ENCODE measurements at regions not wholly inside any gene's neighbourhood (a gene's known extent, or its start where the extent isn't known, plus 50 kb on each side); places are given as distances from the start of the nearest gene placed in this dataset.
"Not testable (repeated sequence)": the region's sequence is repeated elsewhere in the genome, so short reads cannot be mapped to it uniquely, and the experiment has no call there.

DNA sequence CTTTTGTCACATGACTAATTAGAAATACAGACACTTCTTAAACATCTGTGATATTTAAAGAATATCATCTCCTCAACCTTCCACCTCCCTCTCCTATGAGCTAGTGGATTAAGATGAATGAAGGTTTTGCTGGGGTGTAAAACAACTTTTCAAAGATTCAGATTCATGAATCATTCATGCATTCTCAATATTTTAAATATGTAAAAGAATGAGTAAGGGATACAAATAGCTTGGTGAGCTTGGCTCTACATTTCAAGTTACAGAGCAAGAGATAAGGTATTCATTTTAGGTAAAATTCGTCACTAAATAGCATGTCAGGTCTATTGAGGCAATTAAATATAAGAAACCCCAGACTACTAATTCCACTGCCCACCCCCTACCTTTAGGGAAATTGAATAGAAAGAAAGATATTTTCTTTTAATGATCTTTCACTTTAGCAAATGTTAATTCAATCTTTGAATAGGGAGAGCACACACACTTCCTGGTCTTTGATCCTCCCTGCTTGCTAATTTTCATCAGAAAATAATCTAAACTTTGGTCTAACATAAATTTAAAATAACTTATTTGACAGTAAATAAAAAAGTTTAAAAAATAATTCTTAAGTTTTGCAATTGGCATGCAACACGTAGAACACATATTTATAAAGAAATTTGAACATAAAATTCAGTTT is 486.9 kb upstream of the ITGA1 start:
- Histone ChIP-seq H2BK5ac (ENCODE audit: low read depth, low read length, poor library complexity) (no peak overlapping the region), H3K4me2 (ENCODE audit: low read length) (no peak overlapping the region), H3K79me1 (ENCODE audit: low read length) (no peaks in the 10 kb centered on the region), H3K36me3 (ENCODE audit: control insufficient read depth in 1 of 2, insufficient read depth in 2 of 2, low read length in 2 of 2) (no peaks in the 10 kb centered on the region), H2AK5ac (ENCODE audit: low read length) (no peak overlapping the region), H3K14ac (ENCODE audit: low read length) (no peak overlapping the region), H2BK12ac (ENCODE audit: low read length) (no peak overlapping the region), H3K23ac (ENCODE audit: low read length) (no peak overlapping the region), H4K91ac (ENCODE audit: low read depth, low read length) (no peak overlapping the region), H3K27me3 (ENCODE audit: insufficient read depth, low read length) (no peaks in the 10 kb centered on the region), H3K9me3 (ENCODE audit: insufficient read depth, low read depth, low read length) (peaks cover 2% of the 10 kb centered on the region), H3K9ac (ENCODE audit: low read length) (no peak overlapping the region), H2BK120ac (ENCODE audit: insufficient read depth, low read length, poor library complexity) (no peak overlapping the region), H2AFZ (ENCODE audit: insufficient read depth, low read length, poor library complexity) (no peak overlapping the region), H3K79me2 (ENCODE audit: control insufficient read depth, insufficient read depth, low read length, poor library complexity) (no peaks in the 10 kb centered on the region), H4K8ac (ENCODE audit: low read depth, low read length) (no peak overlapping the region), H3K4me3 (ENCODE audit: low read depth, low read length) (no peak overlapping the region), H3K18ac (ENCODE audit: low read length) (no peak overlapping the region), H3K27ac (ENCODE audit: low read depth, low read length) (no peak overlapping the region), H3K4ac (ENCODE audit: low read depth, low read length) (no peak overlapping the region), H3K4me1 (ENCODE audit: control insufficient read depth in 1 of 2, insufficient read depth in 2 of 2, low read length in 2 of 2) (no peaks in the 10 kb centered on the region), H4K12ac (ENCODE audit: low read depth, low read length) (no peak overlapping the region)
- WGBS (ENCODE audit: extremely low coverage, insufficient coverage, insufficient read length) = no CpG with 5 or more reads among the region's 2 CpGs
- DNase-seq = no peak

DNA sequence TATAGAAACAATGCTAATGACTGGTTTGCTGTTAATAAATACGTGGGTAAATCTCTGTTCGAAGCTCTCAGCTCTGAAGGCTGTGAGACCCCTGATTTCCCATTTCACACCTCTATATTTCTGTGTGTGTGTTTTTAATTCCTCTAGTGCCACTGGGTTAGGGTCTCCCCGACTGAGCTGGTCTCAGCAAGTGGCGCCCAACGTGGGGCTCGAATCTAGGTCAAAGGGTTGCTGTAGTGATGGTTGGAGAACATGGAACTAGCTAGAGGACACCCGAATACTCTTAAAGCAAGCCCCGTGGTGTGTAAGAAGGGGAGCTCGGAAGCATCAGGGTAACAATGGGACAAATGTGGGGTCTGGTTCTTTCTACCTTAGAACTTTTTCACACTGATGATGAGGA is 482.9 kb upstream of the ITGA1 start:
- not testable (repeated sequence) for H3K18ac ChIP-seq (ENCODE audit: low read length); H3K23ac ChIP-seq (ENCODE audit: low read length); H3K79me2 ChIP-seq (ENCODE audit: control insufficient read depth, insufficient read depth, low read length, poor library complexity); H3K9ac ChIP-seq (ENCODE audit: low read length); H2BK5ac ChIP-seq (ENCODE audit: low read depth, low read length, poor library complexity); H3K79me1 ChIP-seq (ENCODE audit: low read length); H3K4me1 ChIP-seq (ENCODE audit: control insufficient read depth in 1 of 2, insufficient read depth in 2 of 2, low read length in 2 of 2); H3K27ac ChIP-seq (ENCODE audit: low read depth, low read length); H3K14ac ChIP-seq (ENCODE audit: low read length); H3K36me3 ChIP-seq (ENCODE audit: control insufficient read depth in 1 of 2, insufficient read depth in 2 of 2, low read length in 2 of 2); H3K4me3 ChIP-seq (ENCODE audit: low read depth, low read length); H3K9me3 ChIP-seq (ENCODE audit: insufficient read depth, low read depth, low read length); H2AFZ ChIP-seq (ENCODE audit: insufficient read depth, low read length, poor library complexity); H2AK5ac ChIP-seq (ENCODE audit: low read length); H4K12ac ChIP-seq (ENCODE audit: low read depth, low read length); H4K8ac ChIP-seq (ENCODE audit: low read depth, low read length); H3K27me3 ChIP-seq (ENCODE audit: insufficient read depth, low read length); H3K4me2 ChIP-seq (ENCODE audit: low read length); H4K91ac ChIP-seq (ENCODE audit: low read depth, low read length); DNase-seq; H3K4ac ChIP-seq (ENCODE audit: low read depth, low read length); H2BK12ac ChIP-seq (ENCODE audit: low read length); H2BK120ac ChIP-seq (ENCODE audit: insufficient read depth, low read length, poor library complexity)
- no CpG with 5 or more reads among the region's 9 CpGs for WGBS (ENCODE audit: extremely low coverage, insufficient coverage, insufficient read length)

DNA sequence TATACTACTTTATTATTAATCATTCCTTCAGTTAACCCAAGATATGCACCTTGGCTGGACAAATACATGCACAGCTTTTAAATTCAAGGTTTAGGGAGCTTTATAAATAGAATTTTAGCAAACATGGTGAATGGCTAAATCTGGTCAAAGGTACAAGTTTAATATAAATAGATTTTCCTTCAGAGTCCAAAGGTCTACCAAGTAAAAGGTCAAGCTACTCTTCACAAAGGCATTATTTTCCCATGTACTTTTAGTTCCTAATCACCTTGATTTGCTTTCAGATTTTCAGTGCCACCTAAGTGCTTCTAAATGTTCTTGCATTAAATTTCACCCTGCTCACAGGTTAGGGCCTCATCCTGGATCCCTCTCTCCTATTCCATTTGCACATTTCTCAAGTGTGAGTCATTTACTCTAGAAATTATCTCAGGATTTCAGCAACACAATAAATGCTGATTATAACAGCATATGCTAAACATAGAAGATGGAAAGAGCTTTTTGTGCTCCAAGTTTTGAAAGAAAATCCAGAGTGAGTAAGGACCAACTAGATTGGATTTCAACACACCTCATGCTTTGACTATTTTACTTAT is 459.4 kb upstream of the ITGA1 start:
- no peak overlapping the region for H3K18ac ChIP-seq (ENCODE audit: low read length)
- no peaks in the 10 kb centered on the region for H3K79me2 ChIP-seq (ENCODE audit: control insufficient read depth, insufficient read depth, low read length, poor library complexity)
- no peaks in the 10 kb centered on the region for H3K79me1 ChIP-seq (ENCODE audit: low read length)
- no peak overlapping the region for H2BK5ac ChIP-seq (ENCODE audit: low read depth, low read length, poor library complexity)
- H2BK120ac ChIP-seq (ENCODE audit: insufficient read depth, low read length, poor library complexity) = no peak overlapping the region
- no peak overlapping the region for H3K23ac ChIP-seq (ENCODE audit: low read length)
- H4K12ac ChIP-seq (ENCODE audit: low read depth, low read length) = no peak overlapping the region
- H4K91ac ChIP-seq (ENCODE audit: low read depth, low read length) = no peak overlapping the region
- H2AFZ ChIP-seq (ENCODE audit: insufficient read depth, low read length, poor library complexity) = no peak overlapping the region
- no peaks in the 10 kb centered on the region for H3K27me3 ChIP-seq (ENCODE audit: insufficient read depth, low read length)
- no peak overlapping the region for H2BK12ac ChIP-seq (ENCODE audit: low read length)
- DNase-seq = no peak
- no peaks in the 10 kb centered on the region for H3K4me1 ChIP-seq (ENCODE audit: control insufficient read depth in 1 of 2, insufficient read depth in 2 of 2, low read length in 2 of 2)
- no peak overlapping the region for H3K4me2 ChIP-seq (ENCODE audit: low read length)
- no peak overlapping the region for H4K8ac ChIP-seq (ENCODE audit: low read depth, low read length)
- peaks cover 2% of the 10 kb centered on the region for H3K9me3 ChIP-seq (ENCODE audit: insufficient read depth, low read depth, low read length)
- H3K14ac ChIP-seq (ENCODE audit: low read length) = no peak overlapping the region
- no peak overlapping the region for H3K4me3 ChIP-seq (ENCODE audit: low read depth, low read length)
- H3K36me3 ChIP-seq (ENCODE audit: control insufficient read depth in 1 of 2, insufficient read depth in 2 of 2, low read length in 2 of 2) = no peaks in the 10 kb centered on the region
- H2AK5ac ChIP-seq (ENCODE audit: low read length) = no peak overlapping the region
- no peak overlapping the region for H3K27ac ChIP-seq (ENCODE audit: low read depth, low read length)
- no peak overlapping the region for H3K9ac ChIP-seq (ENCODE audit: low read length)
- no peak overlapping the region for H3K4ac ChIP-seq (ENCODE audit: low read depth, low read length)

DNA sequence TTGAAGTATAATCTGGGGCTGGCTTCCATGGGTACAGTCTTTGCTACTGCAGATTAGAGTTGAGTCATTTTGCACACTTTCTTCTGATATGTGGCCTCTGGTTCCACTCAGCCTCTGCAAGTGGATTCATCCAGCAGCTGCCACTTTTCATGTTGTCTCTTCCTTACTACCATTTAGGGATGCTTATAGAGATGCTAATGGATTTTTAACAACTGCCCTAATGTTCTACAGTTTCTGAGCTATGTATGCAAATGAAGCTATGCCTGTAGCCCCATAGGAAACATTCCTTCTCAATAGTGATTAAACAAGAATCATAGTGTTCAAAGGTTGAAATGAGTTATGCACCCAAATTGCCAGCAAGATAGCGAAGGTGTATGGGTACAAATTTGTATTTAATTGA is 456.0 kb upstream of the ITGA1 start:
- H3K4me3 ChIP-seq (ENCODE audit: low read depth, low read length) = no peak overlapping the region
- no peak overlapping the region for H3K4me2 ChIP-seq (ENCODE audit: low read length)
- no peaks in the 10 kb centered on the region for H3K27me3 ChIP-seq (ENCODE audit: insufficient read depth, low read length)
- no peak overlapping the region for H2BK12ac ChIP-seq (ENCODE audit: low read length)
- no peak overlapping the region for H3K27ac ChIP-seq (ENCODE audit: low read depth, low read length)
- H4K12ac ChIP-seq (ENCODE audit: low read depth, low read length) = no peak overlapping the region
- H2AK5ac ChIP-seq (ENCODE audit: low read length) = no peak overlapping the region
- no peak overlapping the region for H3K4ac ChIP-seq (ENCODE audit: low read depth, low read length)
- H3K18ac ChIP-seq (ENCODE audit: low read length) = no peak overlapping the region
- H3K79me2 ChIP-seq (ENCODE audit: control insufficient read depth, insufficient read depth, low read length, poor library complexity) = no peaks in the 10 kb centered on the region
- H2BK120ac ChIP-seq (ENCODE audit: insufficient read depth, low read length, poor library complexity) = no peak overlapping the region
- H3K9me3 ChIP-seq (ENCODE audit: insufficient read depth, low read depth, low read length) = peaks cover 2% of the 10 kb centered on the region
- DNase-seq = no peak
- no peak overlapping the region for H3K23ac ChIP-seq (ENCODE audit: low read length)
- no peaks in the 10 kb centered on the region for H3K79me1 ChIP-seq (ENCODE audit: low read length)
- H3K9ac ChIP-seq (ENCODE audit: low read length) = no peak overlapping the region
- no peak overlapping the region for H3K14ac ChIP-seq (ENCODE audit: low read length)
- no CpG with 5 or more reads among the region's 1 CpG for WGBS (ENCODE audit: extremely low coverage, insufficient coverage, insufficient read length)
- H2BK5ac ChIP-seq (ENCODE audit: low read depth, low read length, poor library complexity) = no peak overlapping the region
- no peaks in the 10 kb centered on the region for H3K4me1 ChIP-seq (ENCODE audit: control insufficient read depth in 1 of 2, insufficient read depth in 2 of 2, low read length in 2 of 2)
- no peak overlapping the region for H2AFZ ChIP-seq (ENCODE audit: insufficient read depth, low read length, poor library complexity)
- no peak overlapping the region for H4K8ac ChIP-seq (ENCODE audit: low read depth, low read length)
- no peaks in the 10 kb centered on the region for H3K36me3 ChIP-seq (ENCODE audit: control insufficient read depth in 1 of 2, insufficient read depth in 2 of 2, low read length in 2 of 2)
- no peak overlapping the region for H4K91ac ChIP-seq (ENCODE audit: low read depth, low read length)
